ENCODE measurements at regions not wholly inside any gene's neighbourhood (a gene's known extent, or its start where the extent isn't known, plus 50 kb on each side); places are given as distances from the start of the nearest gene placed in this dataset.

DNA sequence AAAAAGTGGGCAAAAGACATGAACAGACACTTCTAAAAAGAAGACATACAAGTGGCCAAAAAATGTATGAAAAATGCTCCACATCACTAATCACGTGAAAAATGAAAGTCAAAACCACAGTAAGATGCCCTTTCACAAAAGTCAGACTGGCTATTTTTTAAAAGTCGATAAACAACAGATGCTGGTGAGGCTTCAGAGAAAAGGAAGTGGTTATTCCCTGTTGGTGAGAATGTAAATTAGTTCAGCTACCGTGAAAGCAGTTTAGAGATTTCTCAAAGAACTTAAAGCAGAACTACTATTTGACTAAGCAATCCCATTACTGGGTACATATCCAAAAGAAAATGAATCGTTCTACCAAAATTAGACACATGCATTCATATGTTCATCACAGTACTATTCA, 237.0 kb downstream of the KIF21A start:
- TF ChIP-seq C11orf30 (IDR thresholded peaks at IDR 0.05; ENCODE audit: low read depth): no peak
- no peak for TF ChIP-seq RFX5 (IDR thresholded peaks at IDR 0.05; ENCODE audit: low read depth, low read length)
- TF ChIP-seq POLR2AphosphoS5 (IDR thresholded peaks at IDR 0.05; ENCODE audit: control insufficient read depth, insufficient read depth, low read depth, low read length): no peak
- TF ChIP-seq, protein P1, sequence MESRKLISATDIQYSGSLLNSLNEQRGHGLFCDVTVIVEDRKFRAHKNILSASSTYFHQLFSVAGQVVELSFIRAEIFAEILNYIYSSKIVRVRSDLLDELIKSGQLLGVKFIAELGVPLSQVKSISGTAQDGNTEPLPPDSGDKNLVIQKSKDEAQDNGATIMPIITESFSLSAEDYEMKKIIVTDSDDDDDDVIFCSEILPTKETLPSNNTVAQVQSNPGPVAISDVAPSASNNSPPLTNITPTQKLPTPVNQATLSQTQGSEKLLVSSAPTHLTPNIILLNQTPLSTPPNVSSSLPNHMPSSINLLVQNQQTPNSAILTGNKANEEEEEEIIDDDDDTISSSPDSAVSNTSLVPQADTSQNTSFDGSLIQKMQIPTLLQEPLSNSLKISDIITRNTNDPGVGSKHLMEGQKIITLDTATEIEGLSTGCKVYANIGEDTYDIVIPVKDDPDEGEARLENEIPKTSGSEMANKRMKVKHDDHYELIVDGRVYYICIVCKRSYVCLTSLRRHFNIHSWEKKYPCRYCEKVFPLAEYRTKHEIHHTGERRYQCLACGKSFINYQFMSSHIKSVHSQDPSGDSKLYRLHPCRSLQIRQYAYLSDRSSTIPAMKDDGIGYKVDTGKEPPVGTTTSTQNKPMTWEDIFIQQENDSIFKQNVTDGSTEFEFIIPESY (CRISPR knock-in tag; IDR thresholded peaks at IDR 0.05): no peak
- TF ChIP-seq POLR2A (conservative IDR thresholded peaks at IDR 0.05): no peak
- TF ChIP-seq NR2C1 (IDR thresholded peaks at IDR 0.05): no peak
- no peak for TF ChIP-seq NR2C1 (tag; IDR thresholded peaks at IDR 0.05)
- TF ChIP-seq, protein P2, sequence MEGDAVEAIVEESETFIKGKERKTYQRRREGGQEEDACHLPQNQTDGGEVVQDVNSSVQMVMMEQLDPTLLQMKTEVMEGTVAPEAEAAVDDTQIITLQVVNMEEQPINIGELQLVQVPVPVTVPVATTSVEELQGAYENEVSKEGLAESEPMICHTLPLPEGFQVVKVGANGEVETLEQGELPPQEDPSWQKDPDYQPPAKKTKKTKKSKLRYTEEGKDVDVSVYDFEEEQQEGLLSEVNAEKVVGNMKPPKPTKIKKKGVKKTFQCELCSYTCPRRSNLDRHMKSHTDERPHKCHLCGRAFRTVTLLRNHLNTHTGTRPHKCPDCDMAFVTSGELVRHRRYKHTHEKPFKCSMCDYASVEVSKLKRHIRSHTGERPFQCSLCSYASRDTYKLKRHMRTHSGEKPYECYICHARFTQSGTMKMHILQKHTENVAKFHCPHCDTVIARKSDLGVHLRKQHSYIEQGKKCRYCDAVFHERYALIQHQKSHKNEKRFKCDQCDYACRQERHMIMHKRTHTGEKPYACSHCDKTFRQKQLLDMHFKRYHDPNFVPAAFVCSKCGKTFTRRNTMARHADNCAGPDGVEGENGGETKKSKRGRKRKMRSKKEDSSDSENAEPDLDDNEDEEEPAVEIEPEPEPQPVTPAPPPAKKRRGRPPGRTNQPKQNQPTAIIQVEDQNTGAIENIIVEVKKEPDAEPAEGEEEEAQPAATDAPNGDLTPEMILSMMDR (IDR thresholded peaks at IDR 0.05 in 2 of 3, conservative IDR thresholded peaks at IDR 0.05 in 1 of 3; ENCODE audit: insufficient read depth in 2 of 3, low read depth in 1 of 3, low read length in 3 of 3): no peak
- TF ChIP-seq, protein P3, sequence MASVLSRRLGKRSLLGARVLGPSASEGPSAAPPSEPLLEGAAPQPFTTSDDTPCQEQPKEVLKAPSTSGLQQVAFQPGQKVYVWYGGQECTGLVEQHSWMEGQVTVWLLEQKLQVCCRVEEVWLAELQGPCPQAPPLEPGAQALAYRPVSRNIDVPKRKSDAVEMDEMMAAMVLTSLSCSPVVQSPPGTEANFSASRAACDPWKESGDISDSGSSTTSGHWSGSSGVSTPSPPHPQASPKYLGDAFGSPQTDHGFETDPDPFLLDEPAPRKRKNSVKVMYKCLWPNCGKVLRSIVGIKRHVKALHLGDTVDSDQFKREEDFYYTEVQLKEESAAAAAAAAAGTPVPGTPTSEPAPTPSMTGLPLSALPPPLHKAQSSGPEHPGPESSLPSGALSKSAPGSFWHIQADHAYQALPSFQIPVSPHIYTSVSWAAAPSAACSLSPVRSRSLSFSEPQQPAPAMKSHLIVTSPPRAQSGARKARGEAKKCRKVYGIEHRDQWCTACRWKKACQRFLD (CRISPR knock-in tag; IDR thresholded peaks at IDR 0.05): no peak
- no peak for TF ChIP-seq ATF7 (IDR thresholded peaks at IDR 0.05)

All from K562 (cell line).